ENCODE measurements at regions not wholly inside any gene's neighbourhood (a gene's known extent, or its start where the extent isn't known, plus 50 kb on each side); places are given as distances from the start of the nearest gene placed in this dataset.

GRCh38 chrX:20372533-20372932 lies 105.8 kb upstream of the RPS6KA3 start:
- TF ChIP-seq CTCF (IDR thresholded peaks at IDR 0.05): no peak
- no peak for TF ChIP-seq POLR2A (IDR thresholded peaks at IDR 0.05)
- TF ChIP-seq EP300 (IDR thresholded peaks at IDR 0.05): no peak

Data from gastroesophageal sphincter (tissue), 3 donors.